RPMI8226 (cell line): ENCODE measurements at regions not wholly inside any gene's neighbourhood (a gene's known extent, or its start where the extent isn't known, plus 50 kb on each side); places are given as distances from the start of the nearest gene placed in this dataset.

ENCODE experiments used
- DNase-seq: peaks from one replicate; pipeline ENCODE4 v3.0.0-alpha.2; 2015

DNA sequence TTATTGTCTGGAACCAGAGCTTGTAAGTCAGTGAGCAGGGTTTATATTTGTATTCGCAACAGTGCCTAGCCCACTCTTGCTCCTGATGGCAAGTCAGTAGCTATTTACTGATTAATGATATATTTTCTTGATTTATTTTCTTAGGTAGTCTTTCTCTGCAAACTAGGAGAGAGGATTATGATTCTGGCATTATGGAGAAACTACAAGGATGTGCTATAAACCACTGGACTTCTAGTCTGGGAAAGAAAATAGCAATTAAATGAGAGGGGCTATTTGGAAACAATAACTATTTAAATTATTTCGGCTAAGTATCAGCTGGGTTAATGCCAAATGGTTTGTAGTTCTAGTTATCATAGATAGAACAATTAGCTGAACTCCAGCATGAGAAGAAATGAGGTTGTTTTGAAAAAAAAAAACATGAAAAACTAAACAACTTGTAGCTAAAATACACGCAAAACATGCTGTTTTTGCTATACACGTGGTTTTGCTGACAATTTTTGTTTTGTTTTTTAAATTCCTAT, 304.9 kb upstream of the TCF21 start:
- no peak for DNase-seq

- DNase-seq: no peak
Measured at GRCh38 chr6:133584823-133585222, 304.1 kb upstream of the TCF21 start.

DNA sequence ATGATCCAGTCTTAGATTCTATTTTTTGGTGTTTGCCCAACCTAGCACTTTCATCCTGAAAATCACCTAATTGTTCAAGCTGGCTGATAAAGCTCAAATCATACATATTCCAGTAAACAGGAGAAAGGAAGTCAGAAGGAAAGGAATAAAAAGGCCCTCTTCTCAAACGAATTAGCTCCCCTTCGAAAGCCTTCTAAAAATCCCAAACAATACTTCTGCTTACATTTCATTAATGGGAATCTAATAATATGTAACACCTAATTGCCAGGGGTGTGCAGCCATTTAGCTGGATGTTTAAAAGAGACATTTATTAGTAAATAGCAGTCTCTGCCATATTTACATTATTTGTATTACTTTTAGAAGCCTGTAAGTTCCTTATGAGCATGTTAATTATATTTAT, 302.9 kb upstream of the TCF21 start:
- no peak for DNase-seq

- no peak for DNase-seq
Measured at GRCh38 chr6:133587546-133588160, 301.3 kb upstream of the TCF21 start.

DNA sequence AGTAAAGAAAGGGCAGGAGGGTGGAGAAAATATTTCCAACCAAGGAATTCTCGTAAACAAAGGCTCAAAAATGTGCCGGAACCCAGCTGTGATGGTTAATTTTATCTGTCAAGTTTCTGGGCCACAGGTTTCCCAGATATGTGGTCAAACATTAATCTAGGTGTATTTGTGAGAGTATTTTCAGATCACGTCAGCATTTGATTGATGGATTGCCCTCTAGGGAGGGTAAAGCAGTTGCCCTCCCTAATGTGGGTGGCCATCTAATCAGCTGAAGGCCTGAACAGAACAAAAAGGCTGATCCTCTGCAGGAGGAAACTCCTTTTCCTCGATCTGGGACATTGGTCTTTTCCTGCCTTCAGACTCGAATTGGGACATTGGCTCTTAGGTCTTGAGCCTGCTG, 298.7 kb upstream of the TCF21 start:
- DNase-seq: no peak

- DNase-seq: no peak
Measured at GRCh38 chr6:133590814-133591213, 298.1 kb upstream of the TCF21 start.

DNA sequence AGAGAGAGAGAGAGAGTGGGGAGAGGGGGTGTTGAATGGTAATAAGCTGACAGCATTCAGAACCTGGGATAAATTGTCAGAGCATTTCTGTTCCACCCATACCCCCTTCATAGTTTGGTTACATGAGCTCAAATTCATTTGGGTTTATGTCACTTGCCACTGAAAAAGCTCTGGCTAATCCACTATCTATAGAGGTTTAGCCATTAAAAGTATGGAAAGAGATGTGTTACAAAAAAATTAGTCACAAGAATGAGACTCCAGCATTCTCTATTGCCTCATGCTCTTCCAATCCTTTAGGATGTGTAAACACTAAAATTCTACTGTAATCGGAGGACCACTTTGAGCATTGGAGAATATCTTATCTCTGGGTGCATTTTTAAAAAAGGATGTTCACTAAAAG, 297.6 kb upstream of the TCF21 start:
- DNase-seq: no peak

- no peak for DNase-seq
Measured at GRCh38 chr6:133594652-133595110, 294.2 kb upstream of the TCF21 start.

DNA sequence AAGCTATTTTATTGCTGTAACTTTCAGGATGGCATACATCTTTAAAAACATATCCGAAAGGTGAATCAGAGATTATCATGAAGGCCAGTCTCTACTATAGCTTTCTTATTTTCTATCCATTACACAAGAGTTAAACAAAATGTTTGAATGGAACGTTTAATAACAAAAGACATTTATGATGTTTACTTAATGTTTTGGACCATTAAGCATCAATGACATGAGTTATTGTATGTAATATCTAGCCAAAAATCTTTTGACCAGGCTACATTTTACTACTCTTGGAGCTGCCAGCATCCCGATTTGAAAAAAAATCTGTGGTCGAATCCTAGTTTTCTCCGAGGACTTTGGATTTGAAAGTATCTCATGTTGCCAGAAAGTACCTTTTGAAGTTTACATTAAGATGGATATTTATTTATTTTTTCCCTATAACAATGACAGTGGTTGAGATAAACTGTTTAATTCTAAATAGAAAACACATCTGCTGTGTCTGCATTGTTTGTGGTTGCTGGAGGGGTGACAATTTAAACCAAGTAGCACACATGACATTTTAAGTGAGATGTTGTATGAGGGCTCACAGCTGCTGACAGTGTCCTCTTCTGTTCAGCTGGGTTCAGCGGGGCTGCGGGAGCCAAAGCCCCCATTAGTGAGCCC, 293.7 kb upstream of the TCF21 start:
- DNase-seq: no peak

DNA sequence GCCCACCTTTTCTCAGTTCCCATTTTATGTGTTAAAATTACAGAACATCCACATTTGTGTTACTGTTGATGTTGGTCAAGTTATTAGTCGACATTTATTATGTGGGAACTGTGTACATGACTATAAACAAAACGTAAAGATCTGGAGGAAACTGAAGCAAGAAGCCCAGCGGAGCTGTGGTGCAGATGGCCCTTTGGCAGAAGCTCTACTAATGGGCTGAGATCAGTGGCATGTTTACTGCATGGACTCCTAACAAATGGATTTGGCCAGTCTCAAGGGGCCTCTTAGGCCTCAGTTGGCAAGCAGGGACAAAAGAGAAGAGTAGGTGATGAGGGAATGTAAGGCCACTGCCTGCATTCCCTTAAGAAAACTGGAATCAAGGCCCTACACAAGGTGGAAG, 282.1 kb upstream of the TCF21 start:
- no peak for DNase-seq

GRCh38 chr6:133608620-133609019, 280.3 kb upstream of the TCF21 start:
- DNase-seq: no peak

DNA sequence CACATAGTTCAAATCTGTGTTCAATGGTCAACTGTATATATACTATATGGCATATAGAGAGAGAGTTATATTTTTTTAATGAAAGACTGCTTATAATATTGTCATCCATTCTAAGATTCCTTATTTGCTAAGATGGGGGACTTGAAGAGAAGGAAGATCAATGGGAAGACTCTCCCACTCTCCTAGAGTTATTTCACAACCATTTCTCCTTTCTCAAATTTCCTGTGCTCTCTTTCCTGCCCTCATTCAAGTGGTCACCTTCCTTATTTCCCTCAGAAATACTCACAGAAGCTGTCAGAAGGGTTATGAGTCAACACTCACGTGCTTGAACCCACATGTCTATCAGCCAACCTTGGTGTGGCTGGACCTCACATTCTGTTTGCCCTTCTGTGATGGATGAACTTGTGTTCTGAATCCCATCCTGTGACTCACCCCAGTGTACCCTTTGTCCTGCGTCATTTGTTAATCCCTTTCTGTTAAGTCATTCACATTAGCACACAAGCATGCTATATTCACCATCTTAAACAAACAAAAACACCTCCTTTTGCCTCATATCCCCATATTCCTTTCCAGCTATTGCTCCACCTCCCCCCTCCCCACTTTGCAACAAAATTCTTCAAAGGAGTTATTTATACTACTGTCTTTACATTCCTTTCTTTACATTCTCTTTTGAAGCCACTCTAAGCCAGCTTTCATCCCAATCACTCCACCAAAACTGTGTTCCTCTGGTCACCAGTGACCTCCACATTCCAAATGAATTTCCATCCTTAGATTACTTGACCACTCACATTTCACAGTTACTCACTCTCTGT, 279.3 kb upstream of the TCF21 start:
- no peak for DNase-seq

- no peak for DNase-seq
Measured at GRCh38 chr6:133610227-133610840, 278.6 kb upstream of the TCF21 start.

DNA sequence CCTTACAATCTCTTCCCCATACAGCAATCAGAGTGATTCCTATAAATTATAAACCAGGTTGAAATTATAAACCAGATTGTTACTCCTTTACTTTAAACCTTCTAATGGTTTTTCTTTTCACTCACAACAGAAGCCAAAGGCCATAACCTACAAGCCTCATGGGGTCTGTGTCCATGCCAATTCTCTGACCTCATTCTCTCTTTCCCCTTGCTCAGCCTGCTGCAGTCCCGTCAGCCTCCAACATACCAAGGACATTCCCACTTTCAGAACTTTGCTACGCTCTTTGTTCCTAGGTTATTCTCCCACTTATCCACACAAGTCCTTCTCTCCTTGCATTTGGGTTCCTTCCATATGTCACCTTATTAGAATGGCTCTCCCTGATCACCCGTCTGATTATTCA, 277.9 kb upstream of the TCF21 start:
- no peak for DNase-seq

DNA sequence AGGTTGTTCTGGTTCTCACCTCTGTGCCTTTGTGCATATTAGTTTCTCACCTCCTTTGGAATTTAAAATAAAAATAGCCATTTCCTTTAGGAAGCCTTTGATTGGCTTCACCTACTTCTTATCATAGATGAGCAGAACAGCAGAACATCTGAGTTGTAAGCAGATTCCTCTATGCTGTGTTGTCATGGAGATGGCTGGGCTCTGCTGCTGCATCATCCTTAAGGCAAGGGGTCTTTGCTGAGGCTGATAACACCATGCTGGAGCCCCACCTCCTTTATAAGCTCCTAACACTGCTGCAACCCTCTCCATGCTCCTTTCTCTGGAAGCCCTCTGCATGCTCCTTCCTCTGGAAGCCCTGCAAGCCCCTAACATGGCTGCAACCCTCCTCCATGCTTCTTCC, 276.5 kb upstream of the TCF21 start:
- no peak for DNase-seq

DNA sequence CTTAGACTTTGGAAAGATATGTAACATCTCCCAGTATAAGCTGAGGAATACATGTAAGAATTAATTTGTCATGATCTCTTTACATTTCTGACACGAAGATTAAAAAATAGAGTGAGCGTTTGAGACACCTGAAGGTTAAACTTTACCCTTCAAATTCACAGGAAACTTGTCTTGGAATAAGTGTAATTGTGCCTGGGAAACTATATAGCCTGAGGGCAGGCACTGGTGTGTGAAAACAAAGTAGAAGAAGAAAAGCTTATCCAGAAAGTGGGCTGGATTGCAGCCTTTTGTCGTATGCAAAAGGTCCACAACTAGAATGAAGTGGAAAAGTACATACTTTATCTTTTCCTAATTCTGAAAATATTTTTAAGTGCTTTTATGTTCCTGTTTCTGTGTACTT, 275.7 kb upstream of the TCF21 start:
- no peak for DNase-seq

DNA sequence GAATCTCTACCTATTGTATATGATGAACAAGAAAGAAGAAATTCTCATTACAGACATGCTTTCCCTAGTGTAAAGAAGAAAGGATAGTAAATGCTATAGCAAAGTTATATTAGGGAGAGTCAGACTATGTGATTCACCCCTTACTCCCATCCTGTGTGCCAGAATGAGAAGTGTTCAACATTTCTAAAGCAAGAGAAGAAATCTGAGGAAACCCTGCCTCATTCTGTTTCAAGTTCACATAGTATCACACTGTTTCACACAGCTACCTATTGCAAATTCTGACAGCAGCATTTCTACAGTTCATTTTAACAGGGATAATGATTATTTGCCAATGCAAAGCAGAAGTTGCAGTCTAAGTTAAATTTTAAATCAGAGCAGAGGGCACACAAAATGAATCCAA, 267.2 kb upstream of the TCF21 start:
- DNase-seq: no peak

GRCh38 chr6:133623065-133623464, 265.8 kb upstream of the TCF21 start:
- no peak for DNase-seq

GRCh38 chr6:133623621-133624020, 265.3 kb upstream of the TCF21 start:
- DNase-seq: no peak

DNA sequence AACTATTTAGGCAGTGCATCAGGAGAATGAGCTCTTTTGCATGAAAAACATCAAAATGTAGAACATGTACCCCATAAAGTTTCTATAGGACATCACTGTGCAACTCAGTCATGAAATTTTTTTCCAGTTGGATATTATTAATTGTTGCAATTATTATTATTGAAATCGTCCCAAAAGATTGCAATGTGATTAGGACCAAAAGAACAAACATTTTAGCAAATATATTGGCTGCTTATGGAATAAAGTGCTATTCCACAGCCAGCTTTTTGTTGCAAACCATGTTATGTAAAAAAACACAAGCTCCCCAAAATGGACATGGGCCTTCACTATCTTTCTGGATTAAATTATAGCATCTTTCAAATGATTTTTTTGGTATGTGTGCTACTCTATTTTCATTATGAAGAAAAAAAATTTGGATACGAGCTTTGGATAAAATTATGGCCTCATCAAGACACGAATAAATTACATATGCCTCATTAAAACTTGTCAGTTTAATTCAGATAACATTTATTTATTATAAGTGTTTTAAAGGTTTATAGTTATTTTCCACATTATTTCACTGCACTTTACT, 262.7 kb upstream of the TCF21 start:
- no peak for DNase-seq

- DNase-seq: no peak
Measured at GRCh38 chr6:133629970-133630369, 258.9 kb upstream of the TCF21 start.

- no peak for DNase-seq
Measured at GRCh38 chr6:133630651-133631050, 258.3 kb upstream of the TCF21 start.

DNA sequence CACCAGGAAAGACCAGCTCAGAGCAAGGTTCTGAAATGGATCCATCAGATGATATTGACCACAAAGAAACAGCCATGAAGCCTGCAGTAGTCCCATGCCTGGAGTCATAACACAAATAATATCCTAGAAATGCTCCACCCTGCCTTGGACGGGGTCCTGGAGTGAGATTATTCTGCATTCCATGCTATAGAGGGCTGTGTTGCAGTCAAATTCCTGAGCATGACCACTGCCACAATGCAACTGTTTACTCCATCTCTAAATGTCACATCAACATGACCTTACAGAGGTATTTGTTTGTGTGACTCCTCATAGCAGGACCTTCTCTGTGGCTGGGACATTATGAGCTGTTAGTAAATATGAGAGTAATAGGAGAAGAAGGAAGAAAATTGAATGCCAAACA, 257.5 kb upstream of the TCF21 start:
- no peak for DNase-seq
